Caki2 (cell line): ENCODE measurements at regions not wholly inside any gene's neighbourhood (a gene's known extent, or its start where the extent isn't known, plus 50 kb on each side); places are given as distances from the start of the nearest gene placed in this dataset.
"Not testable (repeated sequence)": the region's sequence is repeated elsewhere in the genome, so short reads cannot be mapped to it uniquely, and the experiment has no call there.

Experiments used
- DNase-seq: peaks from one replicate; pipeline ENCODE4 v3.0.0-alpha.2; 2015; ENCODE audit warnings: low read depth
- in situ Hi-C: cut with HindIII; loops from 2 replicates; pipeline ENCODE4 v1.10.0; 2016; ENCODE audit warnings: low sequenced_read_pairs, low pct_unique_long_range_greater_than_20kb, mixed read lengths

DNA sequence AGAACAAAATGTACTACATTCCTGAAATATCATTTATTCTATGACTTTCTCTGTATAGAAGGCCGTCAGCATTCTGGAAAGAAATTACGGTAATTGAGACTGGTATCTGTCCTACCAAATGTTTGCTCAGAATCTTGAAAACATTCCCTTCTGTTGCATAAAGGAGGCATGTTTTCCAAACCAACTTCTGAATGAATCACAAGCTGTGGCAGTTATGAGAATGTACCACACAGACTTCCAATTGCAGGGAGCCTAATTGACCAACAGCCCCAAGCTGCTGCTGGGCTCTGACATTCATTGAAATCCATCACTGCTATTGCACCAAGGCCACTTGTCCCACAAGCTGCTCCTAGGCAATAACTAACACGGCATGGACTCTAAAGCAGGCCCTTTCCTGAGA is 185.3 kb upstream of the CCDC196 start:
- in situ Hi-C loops, result no loop called here
- DNase-seq, result no peak

DNA sequence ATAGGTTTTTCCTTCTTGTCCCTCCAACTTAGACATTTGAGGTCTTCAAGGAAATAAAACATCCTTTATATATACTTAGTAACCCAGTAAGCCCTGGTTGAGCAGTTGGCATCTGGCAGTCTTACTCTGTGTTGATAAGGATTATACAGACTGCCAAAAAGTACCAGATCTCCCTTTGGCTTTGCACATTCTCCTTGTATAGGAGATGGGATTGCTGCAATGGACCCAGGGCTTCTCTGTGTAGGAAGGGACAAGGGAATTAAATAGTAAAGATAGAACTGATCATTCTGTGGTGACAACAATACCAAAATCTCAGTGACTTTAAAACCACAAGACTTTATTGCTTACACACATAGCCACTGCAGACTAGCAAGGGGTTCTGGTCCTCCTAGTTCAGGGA is 180.1 kb upstream of the CCDC196 start:
- DNase-seq, result no peak
- in situ Hi-C loops, result no loop called here

DNA sequence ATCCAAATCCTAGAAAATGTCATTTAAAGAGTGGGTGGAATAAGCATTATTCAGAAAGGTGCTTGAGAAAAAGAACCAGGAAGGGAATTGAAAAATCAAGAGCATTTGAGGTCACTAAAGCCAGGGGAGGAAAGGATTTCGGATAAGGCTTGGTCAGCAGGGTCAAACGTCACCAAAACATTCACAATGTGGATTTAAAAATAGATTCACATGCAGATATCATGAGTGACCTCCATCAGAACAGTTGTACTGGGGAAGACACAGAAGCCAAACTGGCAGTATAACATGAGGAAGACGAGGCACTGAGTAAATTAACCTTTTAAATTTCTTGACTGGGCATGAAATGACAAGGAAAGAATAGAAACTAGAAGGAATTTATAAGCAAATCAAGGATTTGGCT is 175.1 kb upstream of the CCDC196 start:
- DNase-seq, result no peak
- in situ Hi-C loops, result no loop called here

DNA sequence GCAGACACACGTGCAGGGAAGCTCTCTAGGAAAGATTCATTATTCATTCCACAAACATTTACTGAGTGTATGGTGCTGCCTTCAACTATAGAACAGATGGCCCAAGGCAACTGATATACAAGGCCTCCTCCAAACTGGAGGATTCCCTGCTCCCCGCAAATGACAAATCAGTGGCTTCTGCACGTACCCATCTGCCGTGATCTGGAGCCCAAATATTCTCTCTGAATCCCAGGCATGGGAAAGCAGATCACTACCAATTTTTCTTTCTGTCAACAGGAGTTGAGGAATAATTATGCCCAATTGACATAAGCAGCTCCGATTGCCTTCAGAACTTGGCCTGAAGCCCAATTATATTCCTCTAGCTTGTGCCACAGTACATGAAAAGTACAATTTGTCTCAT is 174.2 kb upstream of the CCDC196 start:
- DNase-seq, result no peak
- in situ Hi-C loops, result no loop called here

DNA sequence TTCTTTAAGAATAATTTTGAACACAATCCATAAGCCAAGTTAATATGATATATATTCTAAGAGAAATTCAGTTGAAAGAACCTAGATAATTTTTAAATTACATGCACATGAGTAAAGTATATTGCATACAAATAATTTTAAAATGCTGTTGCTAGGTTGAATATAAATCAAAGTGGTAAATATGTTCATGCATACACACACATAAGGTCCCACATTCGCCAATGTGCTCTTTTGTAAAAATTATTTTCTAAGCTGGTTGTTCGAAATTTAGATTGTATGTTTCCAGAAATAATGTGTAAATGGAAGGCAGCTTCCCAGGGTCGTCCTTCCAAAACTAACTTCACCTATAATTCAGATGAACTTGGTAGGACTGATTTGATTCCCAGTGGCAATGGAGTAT is 173.7 kb upstream of the CCDC196 start:
- in situ Hi-C loops, result no loop called here
- no peak for DNase-seq

DNA sequence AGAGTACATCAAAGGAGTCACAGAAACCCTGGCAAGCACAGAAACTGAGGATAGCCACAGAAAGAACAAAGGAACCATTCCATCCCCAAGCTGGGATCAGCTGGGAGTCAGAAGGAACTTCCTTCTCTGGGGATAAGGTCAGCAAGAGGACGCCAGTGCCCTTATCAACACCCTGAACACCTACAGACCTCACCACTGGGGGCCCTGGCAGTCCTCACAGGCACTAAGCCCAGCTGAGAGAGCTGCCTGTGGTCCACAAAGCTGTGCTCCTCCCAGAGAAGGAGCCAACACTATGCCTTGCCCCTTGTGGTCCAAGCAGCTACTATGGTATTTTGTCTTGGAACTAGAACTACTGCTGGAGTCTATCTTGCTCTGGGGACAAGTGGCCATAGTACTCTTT is 171.1 kb upstream of the CCDC196 start:
- in situ Hi-C loops, result no loop called here
- no peak for DNase-seq

DNA sequence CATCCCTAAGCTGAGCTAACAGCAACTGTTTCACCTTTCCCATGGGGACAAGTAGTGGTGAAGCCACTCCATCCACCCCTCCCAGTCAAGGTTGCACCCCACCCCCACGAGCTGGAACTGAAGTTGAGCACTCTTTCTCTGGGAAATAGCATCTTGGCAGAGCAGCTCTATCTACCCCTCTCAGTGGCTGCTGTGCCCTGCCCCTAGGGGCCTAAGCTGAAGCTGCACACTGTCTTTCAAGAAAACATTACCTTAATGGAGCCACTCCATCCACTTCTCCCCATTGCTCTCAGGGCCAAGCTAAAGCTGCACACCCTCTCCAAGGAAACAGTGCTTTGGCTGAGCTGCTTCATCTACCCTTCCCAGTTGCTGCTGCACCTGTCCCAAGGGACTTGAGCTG is 170.6 kb upstream of the CCDC196 start:
- in situ Hi-C loops, result no loop called here
- no peak for DNase-seq

DNA sequence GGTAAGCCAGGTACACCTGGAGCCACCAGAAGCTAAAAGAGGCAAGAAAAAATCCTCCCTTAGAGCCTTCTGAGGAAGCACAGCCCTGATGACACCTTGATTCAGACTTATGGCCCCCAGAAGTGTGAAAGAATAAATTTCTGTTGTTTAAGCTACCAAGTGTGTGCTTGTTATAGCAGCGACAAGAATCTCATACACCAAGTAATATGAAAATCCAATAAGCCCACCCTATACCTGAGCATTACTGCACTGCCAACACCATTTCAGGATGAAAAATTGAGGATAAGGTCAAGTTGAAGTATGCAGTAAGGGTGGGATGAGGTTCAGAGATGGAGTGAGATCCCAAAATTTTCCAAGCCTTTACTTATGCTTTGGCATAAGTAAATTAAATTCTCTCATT is 163.6 kb upstream of the CCDC196 start:
- in situ Hi-C loops, result no loop called here
- DNase-seq, result no peak

DNA sequence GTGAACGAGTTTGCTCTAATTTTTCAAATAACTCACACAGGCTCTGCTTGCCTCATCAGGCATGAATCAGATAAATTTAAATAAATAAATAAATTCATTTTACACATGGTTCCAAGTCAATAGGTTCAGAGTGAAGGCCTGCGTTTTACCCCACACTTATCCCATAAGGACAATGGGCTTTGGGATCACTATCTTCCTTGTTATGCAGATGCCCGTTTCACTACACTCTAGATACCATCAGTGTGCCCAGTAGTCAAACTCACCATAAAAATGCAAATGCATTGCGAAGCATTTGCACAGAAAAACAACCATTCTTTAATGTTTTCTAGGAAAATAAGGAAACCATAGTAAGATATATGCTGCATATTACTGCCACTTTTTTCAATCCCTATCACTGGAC is 155.9 kb upstream of the CCDC196 start:
- DNase-seq, result no peak
- in situ Hi-C loops, result no loop called here

DNA sequence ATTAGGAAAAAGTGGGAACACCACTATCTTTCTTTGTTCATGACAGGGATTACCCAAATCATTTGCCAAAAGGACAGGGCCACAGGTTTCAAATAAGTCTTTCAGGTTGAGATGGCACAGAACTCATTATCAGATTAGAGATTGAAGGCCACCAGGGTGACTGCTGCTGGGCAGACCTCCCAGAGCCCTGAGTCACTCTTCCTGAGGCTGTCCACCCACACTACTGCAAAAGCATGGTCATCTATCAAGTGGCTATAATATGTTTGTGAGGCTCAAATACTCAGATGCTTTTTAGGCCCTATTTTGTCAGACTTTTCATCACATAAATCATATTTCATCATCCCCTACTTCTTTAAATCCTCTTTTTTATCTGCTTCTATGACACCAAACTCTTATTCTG is 155.3 kb upstream of the CCDC196 start:
- peak; percentile 3 for DNase-seq
- in situ Hi-C loops, result no loop called here

DNA sequence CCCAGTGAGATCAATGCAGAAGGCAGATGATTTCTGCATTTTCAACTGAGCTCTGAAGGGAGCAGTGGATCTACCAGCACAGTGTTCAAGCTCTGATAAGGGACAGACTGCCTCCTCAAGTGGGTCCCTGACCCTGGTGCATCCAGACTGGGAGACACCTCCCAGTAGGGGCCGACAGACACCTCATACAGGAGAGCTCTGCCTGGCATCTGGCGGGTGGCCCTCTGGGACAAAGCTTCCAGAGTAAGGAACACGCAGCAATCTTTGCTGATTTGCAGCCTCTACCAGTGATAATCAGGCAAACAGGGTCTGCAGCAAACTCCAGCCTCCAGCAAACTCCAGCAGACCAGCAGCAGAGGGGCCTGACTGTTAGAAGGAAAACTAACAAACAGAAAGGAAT is 152.9 kb upstream of the CCDC196 start:
- in situ Hi-C loops, DNase-seq: not testable (repeated sequence)

DNA sequence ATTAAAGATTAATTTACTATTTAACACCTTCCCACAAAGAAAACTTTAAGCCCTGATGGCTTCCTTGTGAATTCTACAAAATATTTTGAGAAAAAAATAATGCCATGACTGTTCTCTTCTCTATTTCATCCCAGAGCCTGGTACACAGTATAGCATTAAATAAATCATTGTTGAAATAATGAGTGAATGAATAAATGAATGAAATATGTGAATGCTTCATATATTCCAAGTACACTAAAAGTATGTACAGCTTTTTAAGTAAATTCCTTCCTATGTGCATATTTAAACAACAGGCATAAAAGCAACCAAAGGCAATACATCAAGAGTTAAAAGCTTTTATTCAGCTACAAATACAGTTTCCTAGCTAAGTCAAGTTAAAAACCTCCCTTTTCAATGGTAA is 144.9 kb upstream of the CCDC196 start:
- DNase-seq, result no peak
- in situ Hi-C loops, result no loop called here

DNA sequence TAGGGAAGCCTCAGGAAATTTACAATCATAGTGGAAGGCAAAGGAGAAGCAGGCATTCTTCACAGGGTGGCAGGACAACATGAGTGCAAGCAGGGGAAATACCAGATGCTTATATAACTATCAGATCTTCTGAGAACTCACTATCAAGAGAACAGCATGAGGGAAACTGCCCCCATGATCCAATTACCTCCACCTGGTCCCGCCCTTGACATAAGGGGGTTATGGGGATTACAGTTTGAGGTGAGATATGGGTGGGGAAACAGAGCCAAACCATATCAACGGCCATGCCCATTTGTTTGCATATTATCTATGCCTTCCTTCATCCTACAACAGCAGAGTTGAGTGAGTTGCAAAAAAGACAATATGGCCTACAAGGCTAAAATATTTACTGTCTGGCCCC is 140.2 kb upstream of the CCDC196 start:
- DNase-seq, result no peak
- in situ Hi-C loops, result no loop called here

DNA sequence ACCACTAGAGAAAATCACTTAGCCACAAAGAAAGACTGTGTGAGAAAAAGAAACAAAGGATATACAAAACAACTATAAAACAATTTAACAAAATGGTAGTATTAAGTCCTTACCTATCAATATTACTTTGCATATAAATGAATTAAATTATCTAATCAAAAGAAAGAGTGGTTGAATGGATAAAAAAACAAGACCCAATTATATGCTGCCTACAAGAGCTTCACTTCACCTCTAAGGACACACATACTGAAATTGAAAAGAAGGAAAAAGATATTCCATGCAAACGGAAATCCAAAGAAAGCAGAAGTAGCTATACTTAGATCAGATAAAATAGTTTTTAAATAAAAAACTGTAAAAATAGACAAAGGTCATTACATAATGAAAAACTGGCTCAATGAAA is 134.9 kb upstream of the CCDC196 start:
- DNase-seq, result no peak
- in situ Hi-C loops, result no loop called here

DNA sequence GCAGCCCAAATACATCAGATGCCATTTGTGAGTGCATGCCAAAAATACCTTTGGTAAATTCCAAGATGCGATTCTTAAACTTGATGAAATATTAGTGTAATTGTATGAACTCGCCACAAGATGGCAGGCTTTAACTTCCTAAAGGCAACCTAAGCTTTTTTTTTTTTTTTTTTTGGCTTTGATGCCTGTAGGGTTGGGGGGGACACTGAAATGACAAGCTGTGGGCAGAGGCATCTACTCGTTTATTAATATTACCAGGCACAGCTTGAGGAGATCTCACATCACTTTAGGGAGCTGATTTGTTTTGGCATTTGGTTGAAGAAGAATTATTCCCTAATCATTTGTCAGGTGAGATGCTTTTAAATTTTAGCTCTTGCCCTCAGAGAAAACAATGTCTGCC is 126.7 kb upstream of the CCDC196 start:
- in situ Hi-C loops, result no loop called here
- peak; percentile 11 for DNase-seq

DNA sequence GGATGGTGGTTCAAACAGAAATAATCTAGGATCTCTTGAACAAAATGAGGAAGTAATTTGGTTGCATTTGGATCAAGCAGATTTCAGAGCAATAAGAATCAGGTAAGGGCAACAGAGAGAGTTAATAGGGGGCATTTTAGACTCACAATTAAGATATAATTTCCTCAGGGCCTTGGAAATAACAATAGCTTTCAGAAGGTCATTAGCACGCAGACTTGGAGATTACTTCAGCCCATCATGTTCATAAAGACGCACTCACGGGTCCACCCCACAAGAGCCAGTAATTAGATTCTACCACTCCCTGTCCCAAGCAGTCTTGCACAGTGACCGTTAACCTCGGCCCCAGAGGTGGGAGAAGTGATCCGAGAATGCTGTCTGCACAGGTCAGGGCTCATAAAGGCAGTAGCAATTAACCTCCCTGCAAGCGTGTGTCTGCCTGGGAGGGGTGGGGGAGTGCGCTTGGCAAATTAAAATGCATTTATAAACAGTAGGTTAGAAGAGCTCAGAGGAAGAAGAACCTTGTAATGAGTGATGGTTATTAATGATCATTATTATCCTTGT is 125.7 kb upstream of the CCDC196 start:
- in situ Hi-C loops, result no loop called here
- DNase-seq, result no peak

DNA sequence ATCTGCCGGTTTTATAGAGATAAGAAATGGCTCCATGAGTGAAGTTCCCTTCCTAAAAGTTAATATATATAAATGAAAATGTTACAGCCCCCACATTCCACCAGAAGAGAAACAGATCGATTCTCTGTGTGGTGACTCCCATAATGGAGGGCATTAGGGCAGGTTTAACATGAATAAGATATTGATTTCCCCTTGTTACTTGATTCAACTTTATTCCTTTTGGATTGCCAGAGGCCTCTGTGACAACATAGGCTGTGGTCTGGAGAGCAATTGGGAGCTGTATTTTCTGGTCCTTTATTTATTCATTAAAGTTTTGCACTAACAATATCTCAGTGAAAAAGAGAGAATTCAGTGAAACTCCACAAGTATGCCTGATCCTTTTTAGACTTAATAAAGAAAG is 125.2 kb upstream of the CCDC196 start:
- in situ Hi-C loops, result no loop called here
- no peak for DNase-seq

DNA sequence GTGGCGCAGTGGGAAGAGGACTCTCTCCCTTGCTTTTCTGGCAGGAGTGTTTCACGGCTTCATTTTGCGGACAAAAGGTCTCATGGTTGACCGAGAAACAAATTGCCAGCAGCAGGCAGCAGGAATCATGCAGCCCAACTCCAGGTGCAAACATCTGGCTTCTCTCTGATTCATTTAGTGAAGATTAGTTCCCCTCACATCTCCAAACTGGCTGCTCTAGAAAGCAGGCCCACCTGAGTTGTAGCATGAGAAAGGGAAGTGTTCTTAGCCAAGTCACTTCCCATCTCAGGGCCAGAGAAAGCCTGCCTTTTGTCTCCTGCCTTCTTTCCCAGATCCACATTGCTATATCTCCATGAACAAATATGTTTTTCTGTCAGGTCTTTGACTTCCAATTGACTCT is 120.8 kb upstream of the CCDC196 start:
- DNase-seq, result no peak
- in situ Hi-C loops, result no loop called here

DNA sequence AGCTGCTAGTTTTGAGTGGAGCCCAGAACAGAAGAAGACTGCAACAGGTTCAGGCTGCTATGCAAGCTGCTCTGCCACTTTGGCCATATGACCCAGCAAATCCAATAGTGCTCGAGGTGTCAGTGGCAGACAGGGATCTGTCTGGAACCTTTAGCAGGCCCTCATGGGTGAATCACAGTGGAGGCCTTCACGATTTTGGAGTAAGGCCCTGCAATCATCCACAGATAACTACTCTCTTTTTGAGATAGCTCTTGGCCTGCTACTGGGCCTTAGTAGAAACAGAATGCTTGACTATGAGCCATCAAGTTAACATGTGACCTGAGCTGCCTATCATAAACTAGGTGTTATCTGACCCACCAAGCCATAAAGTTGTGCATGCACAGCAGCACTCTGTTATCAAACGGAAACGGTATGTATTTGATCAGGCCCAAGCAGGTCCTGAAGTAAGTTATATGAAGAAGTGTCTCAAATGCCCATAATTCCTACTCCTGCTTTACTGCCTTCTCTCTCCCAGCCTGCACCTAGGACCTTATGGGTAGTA is 116.9 kb upstream of the CCDC196 start:
- no peak for DNase-seq
- in situ Hi-C loops, result no loop called here

DNA sequence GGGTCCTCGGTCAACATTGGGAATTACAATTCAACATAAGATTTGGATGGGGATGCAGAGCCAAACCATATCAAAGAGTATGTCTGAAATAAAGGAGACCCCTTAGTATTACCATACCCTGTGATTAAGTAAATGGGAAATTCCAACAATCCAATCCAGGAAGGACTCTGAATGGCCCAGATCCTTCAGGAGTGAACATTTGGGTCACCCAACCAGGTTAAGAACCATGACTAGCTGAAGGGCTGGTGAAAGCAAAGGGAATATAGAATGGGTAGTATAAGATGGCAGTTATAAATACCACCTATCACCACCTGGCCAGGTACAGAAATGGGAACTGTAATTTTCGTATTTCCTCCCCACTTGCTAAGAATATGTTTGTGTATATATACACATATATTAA is 114.4 kb upstream of the CCDC196 start:
- no peak for DNase-seq
- in situ Hi-C loops, result no loop called here
